Spleen (tissue), 7 donors: ENCODE measurements at regions not wholly inside any gene's neighbourhood (a gene's known extent, or its start where the extent isn't known, plus 50 kb on each side); places are given as distances from the start of the nearest gene placed in this dataset.

Experiments
- CTCF ChIP-seq, 11 experiments: fragments of 200-600 bp in 7 of 11; fragments of 450-650 bp in 4 of 11; sonication (generic) in 4 of 11; IDR thresholded peaks in 8 of 11; conservative IDR thresholded peaks in 3 of 11; 1 replicate in 7 of 11; 2 replicates in 4 of 11; pipeline versions ENCODE4 v1.4.0 to v1.8.0; 2016 to 2021; ENCODE audit warnings: antibody characterized with exemption in 11 of 11, inconsistent platforms in 4 of 11, mild to moderate bottlenecking in 1 of 11
- POLR2A ChIP-seq, 3 donors: fragments of 450-650 bp; IDR thresholded peaks; one replicate each; pipeline ENCODE4 v1.5.1; 2017; ENCODE audit warnings: antibody characterized with exemption in 3 of 3, mild to moderate bottlenecking in 1 of 3
- donor health status: DM: no; HTN: no; CAD: no; lungs with moderate emphysema.
- donor health status: DM: no; HTN: no; CAD: no.
- donor health status: DM: no; HTN: no; CAD: no.

DNA sequence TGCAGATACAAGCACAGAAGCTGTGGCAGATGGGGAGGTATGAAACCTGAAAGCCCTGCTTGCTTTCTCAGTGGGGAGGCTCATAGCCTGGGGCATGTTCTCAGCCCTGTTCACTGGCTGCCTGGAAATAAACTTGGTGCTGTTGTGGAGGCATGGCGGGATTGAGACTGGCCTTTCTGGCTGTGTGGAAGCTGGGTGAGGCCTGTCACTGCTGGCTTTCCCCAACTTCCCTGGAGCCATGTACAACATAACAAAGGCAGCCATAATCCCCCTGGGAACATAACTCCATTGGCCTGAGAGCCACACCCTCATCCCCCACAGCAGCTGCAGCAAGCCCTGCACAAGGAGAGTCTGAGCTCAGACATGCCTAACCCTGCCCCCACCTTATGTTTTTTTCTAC lies 237.7 kb upstream of the TLL1 start:
- TF ChIP-seq CTCF (IDR thresholded peaks at IDR 0.05 in 8 of 11, conservative IDR thresholded peaks at IDR 0.05 in 3 of 11) = no peak
- no peak for TF ChIP-seq POLR2A (IDR thresholded peaks at IDR 0.05)
